HT1080 (cell line): ENCODE measurements at regions not wholly inside any gene's neighbourhood (a gene's known extent, or its start where the extent isn't known, plus 50 kb on each side); places are given as distances from the start of the nearest gene placed in this dataset.

Experiments
- DNase-seq: peaks from one replicate; pipeline ENCODE4 v3.0.0-alpha.2; 2015; ENCODE audit warnings: low read depth

DNA sequence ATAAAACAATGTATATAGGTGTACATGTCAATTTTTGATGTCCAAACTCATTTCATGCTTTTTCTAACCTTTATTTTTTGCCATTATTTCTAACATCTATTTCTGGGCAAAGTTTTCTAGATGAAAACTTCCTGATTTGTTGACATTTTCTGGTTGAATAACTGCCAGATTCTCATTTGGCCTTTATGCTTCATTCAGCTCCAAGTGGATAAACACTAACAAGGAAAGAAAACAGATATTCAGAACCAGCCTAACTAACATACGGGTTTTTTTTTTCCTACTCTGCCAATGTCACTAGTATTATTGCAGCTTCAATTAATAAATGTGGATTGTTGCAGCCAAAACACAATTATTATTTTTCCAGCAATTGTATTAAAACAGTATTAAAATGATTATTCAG, 50.9 kb upstream of the RAP1GDS1 start:
- DNase-seq = no peak

GRCh38 chr4:98209111-98209510, 52.1 kb upstream of the RAP1GDS1 start:
- DNase-seq = no peak

DNA sequence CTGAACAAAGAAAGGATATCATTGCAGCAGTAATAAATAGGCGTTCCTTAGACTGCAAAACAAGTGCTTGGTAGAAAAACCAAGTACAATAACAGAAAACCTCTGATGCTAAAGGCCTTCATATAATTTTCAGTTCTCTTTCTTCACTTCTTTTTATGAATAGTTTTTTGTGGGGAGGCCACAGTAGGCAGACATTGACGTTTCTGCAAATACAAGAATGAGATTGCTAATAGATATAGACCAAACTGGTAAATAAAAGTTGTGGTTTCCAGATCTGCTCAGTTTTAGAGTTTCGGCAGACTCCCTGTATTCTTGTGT, 57.0 kb upstream of the RAP1GDS1 start:
- DNase-seq = no peak

- no peak for DNase-seq
Measured at GRCh38 chr4:98203332-98204235, 57.6 kb upstream of the RAP1GDS1 start.

- DNase-seq = no peak
Measured at GRCh38 chr4:98202907-98203306, 58.3 kb upstream of the RAP1GDS1 start.

GRCh38 chr4:98199247-98199646, 56.0 kb upstream of the STPG2 start:
- DNase-seq = peak; percentile 13

DNA sequence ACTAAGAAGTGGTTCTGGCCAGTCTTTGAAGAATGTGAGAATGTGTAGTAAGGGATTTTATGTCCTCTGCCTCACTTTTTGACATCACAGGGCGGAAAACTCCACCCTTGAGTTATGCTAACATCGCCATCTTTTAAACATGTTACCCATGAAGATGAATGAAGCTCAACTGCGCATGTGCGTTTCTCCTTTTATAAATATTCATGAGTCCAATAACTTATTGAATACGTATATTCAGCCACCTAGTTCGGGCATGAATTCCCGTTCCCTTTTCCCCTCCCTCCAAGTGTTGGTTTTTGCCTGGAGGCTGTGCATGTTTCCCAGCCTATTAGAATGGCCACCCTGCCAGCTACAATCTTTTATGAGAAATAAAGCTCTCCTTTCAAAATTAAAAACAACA, 51.7 kb upstream of the STPG2 start:
- no peak for DNase-seq

GRCh38 chr4:98193459-98194105, 50.3 kb upstream of the STPG2 start:
- no peak for DNase-seq
